ENCODE measurements at regions not wholly inside any gene's neighbourhood (a gene's known extent, or its start where the extent isn't known, plus 50 kb on each side); places are given as distances from the start of the nearest gene placed in this dataset.

- H3K4me3 ChIP-seq (ENCODE audit: low read depth, low read length), result no peak overlapping the region
- no peak for TF ChIP-seq CTCF (IDR thresholded peaks at IDR 0.05; ENCODE audit: insufficient read depth, low read depth, low read length)
- DNase-seq (ENCODE audit: low read depth), result no peak
Observed at GRCh38 chr2:16413947-16414346, 251.7 kb downstream of the CYRIA start.

GRCh38 chr2:16413285-16413684 is 252.3 kb downstream of the CYRIA start:
- H3K4me3 ChIP-seq (ENCODE audit: low read depth, low read length), result no peak overlapping the region
- TF ChIP-seq CTCF (IDR thresholded peaks at IDR 0.05; ENCODE audit: insufficient read depth, low read depth, low read length), result no peak
- no peak for DNase-seq (ENCODE audit: low read depth)

GRCh38 chr2:16412321-16413030 is 253.2 kb downstream of the CYRIA start:
- TF ChIP-seq CTCF (IDR thresholded peaks at IDR 0.05; ENCODE audit: insufficient read depth, low read depth, low read length), result no peak
- DNase-seq (ENCODE audit: low read depth), result no peak
- no peak overlapping the region for H3K4me3 ChIP-seq (ENCODE audit: low read depth, low read length)

GRCh38 chr2:16411788-16412187 is 253.8 kb downstream of the CYRIA start:
- no peak for TF ChIP-seq CTCF (IDR thresholded peaks at IDR 0.05; ENCODE audit: insufficient read depth, low read depth, low read length)
- DNase-seq (ENCODE audit: low read depth), result no peak
- H3K4me3 ChIP-seq (ENCODE audit: low read depth, low read length), result no peak overlapping the region

GRCh38 chr2:16409849-16410248 is 255.8 kb downstream of the CYRIA start:
- no peak for TF ChIP-seq CTCF (IDR thresholded peaks at IDR 0.05; ENCODE audit: insufficient read depth, low read depth, low read length)
- no peak overlapping the region for H3K4me3 ChIP-seq (ENCODE audit: low read depth, low read length)
- no peak for DNase-seq (ENCODE audit: low read depth)

GRCh38 chr2:16409006-16409390 is 256.6 kb downstream of the CYRIA start:
- no peak overlapping the region for H3K4me3 ChIP-seq (ENCODE audit: low read depth, low read length)
- no peak for TF ChIP-seq CTCF (IDR thresholded peaks at IDR 0.05; ENCODE audit: insufficient read depth, low read depth, low read length)
- DNase-seq (ENCODE audit: low read depth), result no peak
